Heart left ventricle (tissue), 13 donors: ENCODE measurements at regions not wholly inside any gene's neighbourhood (a gene's known extent, or its start where the extent isn't known, plus 50 kb on each side); places are given as distances from the start of the nearest gene placed in this dataset.

Experiments
- POLR2A ChIP-seq, 2 donors: fragments of 450-650 bp; IDR thresholded peaks; one replicate each; pipeline ENCODE4 v1.6.1; 2017; ENCODE audit warnings: antibody characterized with exemption in 2 of 2, mild to moderate bottlenecking in 2 of 2, moderate library complexity in 2 of 2
- TF ChIP-seq, protein P1 (sequence below), 12 donors: fragments of 200-600 bp; sonication (generic) in 4 of 12; IDR thresholded peaks; one replicate each; pipeline versions ENCODE4 v1.5.0 to v1.8.0; 2018 to 2022; ENCODE audit warnings: antibody characterized with exemption in 12 of 12, mild to moderate bottlenecking in 5 of 12
- donor health status: ischemic (EF 13 %, LVEDD 7.1; RV severe dilation, severe dysfunction).
- donor health status: DM: no; HTN: yes; CAD: no.
- donor health status: DM: no; HTN: no; CAD: no.
- donor health status: ischemic (EF 25% LVEDD 6.9; RV normal size, moderate dysfunction).
- donor health status: ischemic (EF 25% LVEDD 5.7; RV mildly dilated, moderate dysfunction).
- donor health status: ischemic (EF 35%, LVEDD 5.7; RV mildly dilated, moderate dysfunction).
- donor health status: nonischemic (EF 11% LVEDD 7.7; RV severe dilation, severe dysfunction).
- donor health status: DM: yes; HTN: yes; CAD: no.
- donor health status: PGD.
- donor health status: ischemic (EF 29% LVEDD 5.4; RV normal size, mild dysfunction).
- donor health status: nonischemic (EF 23%, LVEDD 6.1; RV moderate dilation, normal function).

GRCh38 chr19:56980906-56981305, 138.9 kb upstream of the USP29 start:
- TF ChIP-seq, protein P1, sequence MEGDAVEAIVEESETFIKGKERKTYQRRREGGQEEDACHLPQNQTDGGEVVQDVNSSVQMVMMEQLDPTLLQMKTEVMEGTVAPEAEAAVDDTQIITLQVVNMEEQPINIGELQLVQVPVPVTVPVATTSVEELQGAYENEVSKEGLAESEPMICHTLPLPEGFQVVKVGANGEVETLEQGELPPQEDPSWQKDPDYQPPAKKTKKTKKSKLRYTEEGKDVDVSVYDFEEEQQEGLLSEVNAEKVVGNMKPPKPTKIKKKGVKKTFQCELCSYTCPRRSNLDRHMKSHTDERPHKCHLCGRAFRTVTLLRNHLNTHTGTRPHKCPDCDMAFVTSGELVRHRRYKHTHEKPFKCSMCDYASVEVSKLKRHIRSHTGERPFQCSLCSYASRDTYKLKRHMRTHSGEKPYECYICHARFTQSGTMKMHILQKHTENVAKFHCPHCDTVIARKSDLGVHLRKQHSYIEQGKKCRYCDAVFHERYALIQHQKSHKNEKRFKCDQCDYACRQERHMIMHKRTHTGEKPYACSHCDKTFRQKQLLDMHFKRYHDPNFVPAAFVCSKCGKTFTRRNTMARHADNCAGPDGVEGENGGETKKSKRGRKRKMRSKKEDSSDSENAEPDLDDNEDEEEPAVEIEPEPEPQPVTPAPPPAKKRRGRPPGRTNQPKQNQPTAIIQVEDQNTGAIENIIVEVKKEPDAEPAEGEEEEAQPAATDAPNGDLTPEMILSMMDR (IDR thresholded peaks at IDR 0.05) = no peak
- TF ChIP-seq POLR2A (IDR thresholded peaks at IDR 0.05) = no peak
